ENCODE measurements at regions not wholly inside any gene's neighbourhood (a gene's known extent, or its start where the extent isn't known, plus 50 kb on each side); places are given as distances from the start of the nearest gene placed in this dataset.

DNA sequence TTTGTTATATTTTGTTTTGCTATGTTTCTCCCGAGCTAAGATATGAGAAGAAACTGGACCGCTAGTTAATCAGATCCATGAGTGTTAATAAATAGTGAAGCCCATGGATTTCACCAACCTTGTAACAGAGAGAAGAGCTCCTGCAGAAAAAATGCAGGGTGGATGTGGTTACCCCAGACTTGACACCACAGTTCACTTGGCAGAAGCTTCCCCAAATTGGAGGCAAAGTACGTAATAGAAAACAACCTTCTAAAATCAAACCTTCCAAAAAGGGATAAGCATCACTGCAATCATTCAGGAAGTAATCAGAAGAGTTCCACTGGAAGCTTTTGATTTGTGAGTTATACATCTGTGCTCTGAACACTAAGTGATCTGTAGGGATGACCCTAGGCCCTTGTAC lies 267.5 kb downstream of the ACTL7B start:
- intact Hi-C loops (cut with micrococcal nuclease), result no loop called here
- Histone ChIP-seq H4K20me1 (ENCODE audit: insufficient read depth) (no peaks in the 10 kb centered on the region), H3K4me3 (replicated peaks in 1 of 2; ENCODE audit: low read depth in 1 of 2, low read length in 2 of 2) (no peak overlapping the region), H3K27me3 (ENCODE audit: insufficient read depth, low read length) (peaks cover 52% of the 10 kb centered on the region), H3K4me2 (ENCODE audit: low read length) (no peak overlapping the region), H3K9me2 (ENCODE audit: insufficient read depth) (no peaks in the 10 kb centered on the region), H2AFZ (ENCODE audit: low read depth, low read length, poor library complexity, severe bottlenecking) (no peak overlapping the region), H3K27ac (ENCODE audit: low read depth, low read length) (no peak overlapping the region), H3K4me1 (ENCODE audit: control insufficient read depth in 1 of 2, insufficient read depth in 2 of 2, low read length in 2 of 2) (no peaks in the 10 kb centered on the region), H3K9me3 (ENCODE audit: control insufficient read depth in 1 of 2, insufficient read depth in 1 of 2, low read depth in 1 of 2, low read length in 2 of 2) (no peaks in the 10 kb centered on the region), H3K9ac (ENCODE audit: low read length) (no peak overlapping the region), H3K36me3 (ENCODE audit: control insufficient read depth in 1 of 2, insufficient read depth in 2 of 2, low read length in 2 of 2) (no peaks in the 10 kb centered on the region), H3K79me2 (ENCODE audit: insufficient read depth, low read length) (no peaks in the 10 kb centered on the region)
- DNase-seq (ENCODE audit: low read depth, low spot score) (no peak), ATAC-seq (no peak)
- ChIA-PET RAD21 (ENCODE audit: low non-redundant PET in 1 of 2, low total read pairs in 2 of 2, uncharacterized antibody in 2 of 2, unreplicated experiment in 2 of 2) (no interaction called here), CTCF (no interaction called here), POLR2A (no interaction called here)
- BruUV-seq (replicated peaks), result no TSS peak
- TF ChIP-seq, protein P1, sequence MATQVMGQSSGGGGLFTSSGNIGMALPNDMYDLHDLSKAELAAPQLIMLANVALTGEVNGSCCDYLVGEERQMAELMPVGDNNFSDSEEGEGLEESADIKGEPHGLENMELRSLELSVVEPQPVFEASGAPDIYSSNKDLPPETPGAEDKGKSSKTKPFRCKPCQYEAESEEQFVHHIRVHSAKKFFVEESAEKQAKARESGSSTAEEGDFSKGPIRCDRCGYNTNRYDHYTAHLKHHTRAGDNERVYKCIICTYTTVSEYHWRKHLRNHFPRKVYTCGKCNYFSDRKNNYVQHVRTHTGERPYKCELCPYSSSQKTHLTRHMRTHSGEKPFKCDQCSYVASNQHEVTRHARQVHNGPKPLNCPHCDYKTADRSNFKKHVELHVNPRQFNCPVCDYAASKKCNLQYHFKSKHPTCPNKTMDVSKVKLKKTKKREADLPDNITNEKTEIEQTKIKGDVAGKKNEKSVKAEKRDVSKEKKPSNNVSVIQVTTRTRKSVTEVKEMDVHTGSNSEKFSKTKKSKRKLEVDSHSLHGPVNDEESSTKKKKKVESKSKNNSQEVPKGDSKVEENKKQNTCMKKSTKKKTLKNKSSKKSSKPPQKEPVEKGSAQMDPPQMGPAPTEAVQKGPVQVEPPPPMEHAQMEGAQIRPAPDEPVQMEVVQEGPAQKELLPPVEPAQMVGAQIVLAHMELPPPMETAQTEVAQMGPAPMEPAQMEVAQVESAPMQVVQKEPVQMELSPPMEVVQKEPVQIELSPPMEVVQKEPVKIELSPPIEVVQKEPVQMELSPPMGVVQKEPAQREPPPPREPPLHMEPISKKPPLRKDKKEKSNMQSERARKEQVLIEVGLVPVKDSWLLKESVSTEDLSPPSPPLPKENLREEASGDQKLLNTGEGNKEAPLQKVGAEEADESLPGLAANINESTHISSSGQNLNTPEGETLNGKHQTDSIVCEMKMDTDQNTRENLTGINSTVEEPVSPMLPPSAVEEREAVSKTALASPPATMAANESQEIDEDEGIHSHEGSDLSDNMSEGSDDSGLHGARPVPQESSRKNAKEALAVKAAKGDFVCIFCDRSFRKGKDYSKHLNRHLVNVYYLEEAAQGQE (IDR thresholded peaks at IDR 0.05; ENCODE audit: low read depth), result no peak
- TF ChIP-seq CTCF (IDR thresholded peaks at IDR 0.05 in 2 of 3, conservative IDR thresholded peaks at IDR 0.05 in 1 of 3; ENCODE audit: borderline replicate concordance in 1 of 3, insufficient read depth in 1 of 3, low read depth in 2 of 3, low read length in 2 of 3) (no peak), CEBPB (IDR thresholded peaks at IDR 0.05; ENCODE audit: low read depth) (no peak), EZH2 (IDR thresholded peaks at IDR 0.05) (no peak), EGR1 (IDR thresholded peaks at IDR 0.05; ENCODE audit: low read depth) (no peak), SIN3A (IDR thresholded peaks at IDR 0.05; ENCODE audit: low read depth) (no peak), ZBTB33 (IDR thresholded peaks at IDR 0.05; ENCODE audit: extremely low read depth, insufficient replicate concordance, low read length) (no peak), TCF7L2 (IDR thresholded peaks at IDR 0.05; ENCODE audit: borderline replicate concordance, extremely low read depth, insufficient read depth, insufficient read length) (no peak), RAD21 (IDR thresholded peaks at IDR 0.05; ENCODE audit: low read depth) (no peak), SRF (IDR thresholded peaks at IDR 0.05; ENCODE audit: low read depth) (no peak), CBX3 (IDR thresholded peaks at IDR 0.05; ENCODE audit: low read depth) (no peak), POLR2AphosphoS5 (IDR thresholded peaks at IDR 0.05; ENCODE audit: low read depth, low read length) (no peak), JUND (IDR thresholded peaks at IDR 0.05) (no peak), ZFX (IDR thresholded peaks at IDR 0.05) (no peak)

All from HCT116 (cell line).